ENCODE measurements at regions not wholly inside any gene's neighbourhood (a gene's known extent, or its start where the extent isn't known, plus 50 kb on each side); places are given as distances from the start of the nearest gene placed in this dataset.
A peak's percentile ranks its signal among the peaks of the same experiment; 100 is the strongest.

GRCh38 chr5:9782826-9783560 is 152.8 kb upstream of the TAS2R1 start:
- H3K4me3 ChIP-seq (ENCODE audit: low read length) = no peak overlapping the region

GRCh38 chr5:9781890-9782289 is 151.7 kb upstream of the TAS2R1 start:
- Histone ChIP-seq H3K4me1 (ENCODE audit: control insufficient read depth, insufficient read depth, low read length) (no peaks in the 10 kb centered on the region), H3K4me3 (ENCODE audit: low read length) (no peak overlapping the region), H3K27ac (ENCODE audit: low read length) (no peak overlapping the region), H3K9me3 (ENCODE audit: control insufficient read depth, low read depth, low read length) (no peaks in the 10 kb centered on the region), H3K27me3 (ENCODE audit: control insufficient read depth, insufficient read depth, low read length) (no peaks in the 10 kb centered on the region), H3K36me3 (ENCODE audit: control insufficient read depth, insufficient read depth, low read length) (no peaks in the 10 kb centered on the region)
- no CpG with 5 or more reads among the region's 1 CpG for WGBS (ENCODE audit: insufficient coverage, low lambda C conversion rate)
- DNase-seq = no peak

More at GRCh38 chr5:9782826-9783560, 152.8 kb upstream of the TAS2R1 start:
- DNase-seq = peak; percentile 78 to 84
- 83% methylated on average over 1 of the region's 7 CpGs for WGBS (ENCODE audit: insufficient coverage, low lambda C conversion rate)
- Histone ChIP-seq H3K9me3 (ENCODE audit: control insufficient read depth, low read depth, low read length) (no peaks in the 10 kb centered on the region), H3K4me1 (ENCODE audit: control insufficient read depth, insufficient read depth, low read length) (no peaks in the 10 kb centered on the region), H3K27me3 (ENCODE audit: control insufficient read depth, insufficient read depth, low read length) (no peaks in the 10 kb centered on the region), H3K27ac (ENCODE audit: low read length) (no peak overlapping the region), H3K36me3 (ENCODE audit: control insufficient read depth, insufficient read depth, low read length) (no peaks in the 10 kb centered on the region)

GRCh38 chr5:9781275-9781674 is 151.1 kb upstream of the TAS2R1 start:
- no peak overlapping the region for H3K27ac ChIP-seq (ENCODE audit: low read length)
- H3K9me3 ChIP-seq (ENCODE audit: control insufficient read depth, low read depth, low read length) = no peaks in the 10 kb centered on the region
- no peaks in the 10 kb centered on the region for H3K27me3 ChIP-seq (ENCODE audit: control insufficient read depth, insufficient read depth, low read length)
- peak; percentile 45 to 59 for DNase-seq
- H3K4me3 ChIP-seq (ENCODE audit: low read length) = no peak overlapping the region
- WGBS (ENCODE audit: insufficient coverage, low lambda C conversion rate) = no CpG with 5 or more reads among the region's 2 CpGs
- no peaks in the 10 kb centered on the region for H3K4me1 ChIP-seq (ENCODE audit: control insufficient read depth, insufficient read depth, low read length)
- no peaks in the 10 kb centered on the region for H3K36me3 ChIP-seq (ENCODE audit: control insufficient read depth, insufficient read depth, low read length)

- no peaks in the 10 kb centered on the region for H3K27me3 ChIP-seq (ENCODE audit: control insufficient read depth, insufficient read depth, low read length)
- H3K9me3 ChIP-seq (ENCODE audit: control insufficient read depth, low read depth, low read length) = no peaks in the 10 kb centered on the region
- H3K36me3 ChIP-seq (ENCODE audit: control insufficient read depth, insufficient read depth, low read length) = no peaks in the 10 kb centered on the region
- H3K27ac ChIP-seq (ENCODE audit: low read length) = no peak overlapping the region
- WGBS (ENCODE audit: insufficient coverage, low lambda C conversion rate) = 100% methylated on average over 2 of the region's 11 CpGs
- no peak for DNase-seq
- no peak overlapping the region for H3K4me3 ChIP-seq (ENCODE audit: low read length)
- H3K4me1 ChIP-seq (ENCODE audit: control insufficient read depth, insufficient read depth, low read length) = no peaks in the 10 kb centered on the region
Measured at GRCh38 chr5:9780501-9780900, 150.3 kb upstream of the TAS2R1 start.

- H3K36me3 ChIP-seq (ENCODE audit: control insufficient read depth, insufficient read depth, low read length) = no peaks in the 10 kb centered on the region
- no peaks in the 10 kb centered on the region for H3K9me3 ChIP-seq (ENCODE audit: control insufficient read depth, low read depth, low read length)
- no peak for DNase-seq
Measured at GRCh38 chr5:9776525-9776924, 146.4 kb upstream of the TAS2R1 start.

GRCh38 chr5:9775339-9775738 is 145.2 kb upstream of the TAS2R1 start:
- Histone ChIP-seq H3K36me3 (ENCODE audit: control insufficient read depth, insufficient read depth, low read length) (no peaks in the 10 kb centered on the region), H3K9me3 (ENCODE audit: control insufficient read depth, low read depth, low read length) (no peaks in the 10 kb centered on the region), H3K4me1 (ENCODE audit: control insufficient read depth, insufficient read depth, low read length) (no peaks in the 10 kb centered on the region), H3K27ac (ENCODE audit: low read length) (no peak overlapping the region), H3K27me3 (ENCODE audit: control insufficient read depth, insufficient read depth, low read length) (no peaks in the 10 kb centered on the region), H3K4me3 (ENCODE audit: low read length) (no peak overlapping the region)
- DNase-seq = no peak

More at GRCh38 chr5:9776525-9776924, 146.4 kb upstream of the TAS2R1 start:
- Histone ChIP-seq H3K4me1 (ENCODE audit: control insufficient read depth, insufficient read depth, low read length) (no peaks in the 10 kb centered on the region), H3K27ac (ENCODE audit: low read length) (no peak overlapping the region), H3K27me3 (ENCODE audit: control insufficient read depth, insufficient read depth, low read length) (no peaks in the 10 kb centered on the region), H3K4me3 (ENCODE audit: low read length) (no peak overlapping the region)
- WGBS (ENCODE audit: insufficient coverage, low lambda C conversion rate) = 50% methylated on average over 2 of the region's 3 CpGs

- WGBS (ENCODE audit: insufficient coverage, low lambda C conversion rate) = no CpG with 5 or more reads among the region's 3 CpGs
- peak in 1 of 2 donors; percentile 25 for DNase-seq
Measured at GRCh38 chr5:9774472-9775079, 144.4 kb upstream of the TAS2R1 start.

GRCh38 chr5:9771079-9771478 is 140.9 kb upstream of the TAS2R1 start:
- no peak overlapping the region for H3K4me3 ChIP-seq (ENCODE audit: low read length)
- H3K27ac ChIP-seq (ENCODE audit: low read length) = no peak overlapping the region
- H3K27me3 ChIP-seq (ENCODE audit: control insufficient read depth, insufficient read depth, low read length) = no peaks in the 10 kb centered on the region
- no peaks in the 10 kb centered on the region for H3K9me3 ChIP-seq (ENCODE audit: control insufficient read depth, low read depth, low read length)
- WGBS (ENCODE audit: insufficient coverage, low lambda C conversion rate) = no CpG with 5 or more reads among the region's 1 CpG
- no peaks in the 10 kb centered on the region for H3K36me3 ChIP-seq (ENCODE audit: control insufficient read depth, insufficient read depth, low read length)
- H3K4me1 ChIP-seq (ENCODE audit: control insufficient read depth, insufficient read depth, low read length) = no peaks in the 10 kb centered on the region
- no peak for DNase-seq

More at GRCh38 chr5:9774472-9775079, 144.4 kb upstream of the TAS2R1 start:
- Histone ChIP-seq H3K4me1 (ENCODE audit: control insufficient read depth, insufficient read depth, low read length) (no peaks in the 10 kb centered on the region), H3K4me3 (ENCODE audit: low read length) (no peak overlapping the region), H3K27ac (ENCODE audit: low read length) (no peak overlapping the region), H3K27me3 (ENCODE audit: control insufficient read depth, insufficient read depth, low read length) (no peaks in the 10 kb centered on the region), H3K36me3 (ENCODE audit: control insufficient read depth, insufficient read depth, low read length) (no peaks in the 10 kb centered on the region), H3K9me3 (ENCODE audit: control insufficient read depth, low read depth, low read length) (no peaks in the 10 kb centered on the region)

GRCh38 chr5:9766581-9766980 is 136.4 kb upstream of the TAS2R1 start:
- Histone ChIP-seq H3K27me3 (ENCODE audit: control insufficient read depth, insufficient read depth, low read length) (no peaks in the 10 kb centered on the region), H3K36me3 (ENCODE audit: control insufficient read depth, insufficient read depth, low read length) (no peaks in the 10 kb centered on the region), H3K4me1 (ENCODE audit: control insufficient read depth, insufficient read depth, low read length) (no peaks in the 10 kb centered on the region), H3K4me3 (ENCODE audit: low read length) (no peak overlapping the region), H3K27ac (ENCODE audit: low read length) (no peak overlapping the region), H3K9me3 (ENCODE audit: control insufficient read depth, low read depth, low read length) (no peaks in the 10 kb centered on the region)
- no peak for DNase-seq
- WGBS (ENCODE audit: insufficient coverage, low lambda C conversion rate) = no CpG with 5 or more reads among the region's 3 CpGs

- WGBS (ENCODE audit: insufficient coverage, low lambda C conversion rate) = 60% methylated on average over 1 of the region's 4 CpGs
- no peak overlapping the region for H3K4me3 ChIP-seq (ENCODE audit: low read length)
- DNase-seq = no peak
- no peak overlapping the region for H3K27ac ChIP-seq (ENCODE audit: low read length)
- H3K36me3 ChIP-seq (ENCODE audit: control insufficient read depth, insufficient read depth, low read length) = no peaks in the 10 kb centered on the region
- no peaks in the 10 kb centered on the region for H3K27me3 ChIP-seq (ENCODE audit: control insufficient read depth, insufficient read depth, low read length)
- H3K4me1 ChIP-seq (ENCODE audit: control insufficient read depth, insufficient read depth, low read length) = no peaks in the 10 kb centered on the region
- H3K9me3 ChIP-seq (ENCODE audit: control insufficient read depth, low read depth, low read length) = no peaks in the 10 kb centered on the region
Measured at GRCh38 chr5:9765419-9766140, 135.4 kb upstream of the TAS2R1 start.
